CD4-positive, alpha-beta T cell treated with Interleukin-6 at 100 ng/mL for 8 hours (primary cell): ENCODE measurements at regions not wholly inside any gene's neighbourhood (a gene's known extent, or its start where the extent isn't known, plus 50 kb on each side); places are given as distances from the start of the nearest gene placed in this dataset.

Source experiments
- DNase-seq: peaks from one replicate; pipeline ENCODE4 v3.0.0-alpha.2; 2020; ENCODE audit warnings: mixed read lengths, low spot score

GRCh38 chrX:11056322-11057176 lies 54.6 kb upstream of the HCCS start:
- DNase-seq: no peak

DNA sequence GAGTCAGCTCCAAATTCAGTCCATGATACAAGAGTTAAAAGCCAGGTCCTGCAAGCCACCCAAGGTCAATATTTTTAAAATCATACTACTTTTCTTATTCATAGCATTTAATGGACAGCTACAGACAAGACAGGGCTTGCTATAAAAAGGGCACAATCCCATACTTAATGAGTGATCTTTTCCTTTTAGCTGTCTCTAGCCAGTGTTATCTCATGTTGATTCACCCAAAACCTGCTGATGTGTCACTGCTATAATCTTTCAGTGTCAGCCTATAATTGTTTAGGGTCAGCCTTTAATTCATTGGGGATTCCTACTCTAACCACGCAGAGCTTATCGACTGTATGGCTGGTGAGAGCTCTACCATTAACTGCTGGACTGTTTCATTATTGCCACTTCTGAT lies 51.2 kb upstream of the HCCS start:
- no peak for DNase-seq
